ENCODE measurements at regions not wholly inside any gene's neighbourhood (a gene's known extent, or its start where the extent isn't known, plus 50 kb on each side); places are given as distances from the start of the nearest gene placed in this dataset.

- TF ChIP-seq ZBTB11 (CRISPR knock-in tag; IDR thresholded peaks at IDR 0.05), result no peak
- no peak for TF ChIP-seq SRF (IDR thresholded peaks at IDR 0.05; ENCODE audit: low read depth in 2 of 2, low read length in 2 of 2)
Observed at GRCh38 chr6:14953836-14954235, 292.0 kb upstream of the JARID2 start (continued).

GRCh38 chr6:14957355-14958059 is 288.4 kb upstream of the JARID2 start:
- WGBS (ENCODE audit: insufficient coverage, insufficient replicate concordance, low lambda C conversion rate, missing lambda C conversion rate), result 38% methylated on average over 7 of the region's 7 CpGs
- BruUV-seq (replicated peaks), result no TSS peak
- RAD21 ChIA-PET (ENCODE audit: unreplicated experiment), result interaction anchor here (0.6 to 1.0 kb wide), 3 partner anchors 15 to 272 kb away, joined by 3 to 4 read pairs (median 4); no protein-coding TSS in a partner anchor
- Histone ChIP-seq H2AFZ (ENCODE audit: control insufficient read depth, low read depth, low read length) (peak overlapping the region; percentile 39; the same call in 1 of the 2 replicates), H3K27ac (ENCODE audit: control insufficient read depth, insufficient read depth) (peak overlapping the region; percentile 4; the same call in 1 of the 2 replicates), H3K27me3 (replicated peaks in 1 of 2; ENCODE audit: control insufficient read depth in 2 of 2, insufficient read depth in 2 of 2, low read length in 1 of 2) (no peaks in the 10 kb centered on the region), H3K36me3 (ENCODE audit: control insufficient read depth in 2 of 2, insufficient read depth in 2 of 2, low read length in 1 of 2) (no peaks in the 10 kb centered on the region), H4K20me1 (ENCODE audit: control insufficient read depth, insufficient read depth) (no peaks in the 10 kb centered on the region), H3K9me3 (replicated peaks; ENCODE audit: control insufficient read depth, insufficient read depth, low read length) (peaks cover 4% of the 10 kb centered on the region; the same call in 2 of the 3 replicates), H3K4me3 (no peak overlapping the region), H3K4me1 (ENCODE audit: control insufficient read depth, insufficient read depth, low read length) (peaks cover 16% of the 10 kb centered on the region), H3K79me2 (ENCODE audit: control insufficient read depth, insufficient read depth, low read length) (no peaks in the 10 kb centered on the region), H3K4me2 (ENCODE audit: control insufficient read depth, insufficient read depth) (no peak overlapping the region), H3K9ac (ENCODE audit: control insufficient read depth, insufficient read depth, low read length) (no peak overlapping the region)
- intact Hi-C loops (cut with micrococcal nuclease; ENCODE audit: unreplicated experiment), result loop anchor here (5.0 kb wide), 2 partner anchors 45 to 80 kb away; no protein-coding TSS in a partner anchor
- POLR2A ChIA-PET, result interaction anchor here (0.5 to 0.7 kb wide), 10 partner anchors 13 to 869 kb away, joined by 3 to 9 read pairs (median 4); no protein-coding TSS in a partner anchor
- ATAC-seq, result peak; percentile 70
- peak; percentile 44 for FAIRE-seq
- SMC1A ChIA-PET (ENCODE audit: uncharacterized antibody, unreplicated experiment), result interaction anchor here (0.6 to 1.2 kb wide), 6 partner anchors 68 to 565 kb away, joined by 3 to 5 read pairs (median 3); no protein-coding TSS in a partner anchor
- CTCF ChIA-PET, result interaction anchor here (0.9 kb wide), 1 partner anchor 10 kb away, joined by 4 read pairs; no protein-coding TSS in a partner anchor
- in situ Hi-C loops (cut with MboI), result no loop called here
- peak; percentile 35 for DNase-seq (ENCODE audit: low read depth, low spot score)
- no peak for TF ChIP-seq IRF3 (IDR thresholded peaks at IDR 0.05)
- TF ChIP-seq CHD1 (IDR thresholded peaks at IDR 0.05; ENCODE audit: low read depth, low read length), result no peak
- TF ChIP-seq RAD21 (IDR thresholded peaks at IDR 0.05; ENCODE audit: insufficient read depth, low read depth, low read length), result no peak
- no peak for TF ChIP-seq HDAC2 (IDR thresholded peaks at IDR 0.05)
- TF ChIP-seq IKZF2 (IDR thresholded peaks at IDR 0.05), result peak; percentile 80 to 82
- TF ChIP-seq IKZF1 (conservative IDR thresholded peaks at IDR 0.05), result peak; percentile 65
- no peak for TF ChIP-seq PML (IDR thresholded peaks at IDR 0.05; ENCODE audit: low read length)
- no peak for TF ChIP-seq YBX1 (IDR thresholded peaks at IDR 0.05)
- no peak for TF ChIP-seq HDAC6 (IDR thresholded peaks at IDR 0.05; ENCODE audit: unreplicated experiment)
- no peak for TF ChIP-seq BRCA1 (IDR thresholded peaks at IDR 0.05; ENCODE audit: low read depth, low read length)
- no peak for TF ChIP-seq SKIL (IDR thresholded peaks at IDR 0.05; ENCODE audit: low read depth, poor library complexity, severe bottlenecking)

Data from GM12878 (cell line).